MM.1S (cell line): ENCODE measurements at regions not wholly inside any gene's neighbourhood (a gene's known extent, or its start where the extent isn't known, plus 50 kb on each side); places are given as distances from the start of the nearest gene placed in this dataset.

Experiments used
- DNase-seq: peaks from one replicate; pipeline ENCODE4 v3.0.0-alpha.2; 2015
- H2AFZ ChIP-seq: fragments of 300-600 bp; sonication (generic); 2 replicates; pipeline ENCODE4 v1.6.0; 2016; ENCODE audit warnings: antibody characterized with exemption, low read length
- H3F3A ChIP-seq: fragments of 300-600 bp; sonication (generic); 2 replicates; pipeline ENCODE4 v1.6.1; 2016; ENCODE audit warnings: mild to moderate bottlenecking, antibody characterized with exemption, low read length, moderate library complexity, mixed read lengths; ENCODE audit not compliant: insufficient read depth
- H3K27ac ChIP-seq: fragments of 300-600 bp; sonication (generic); 2 replicates; pipeline ENCODE4 v1.5.1; 2016; ENCODE audit warnings: mild to moderate bottlenecking, low read length
- H3K27me3 ChIP-seq: fragments of 300-600 bp; sonication (generic); replicated peaks from 2 replicates; pipeline ENCODE4 v1.6.0; 2016; ENCODE audit warnings: low read length; ENCODE audit not compliant: insufficient read depth
- H3K36me3 ChIP-seq: fragments of 300-600 bp; sonication (generic); replicated peaks from 2 replicates; pipeline ENCODE4 v1.6.1; 2016; ENCODE audit warnings: mild to moderate bottlenecking, low read length, mixed read lengths; ENCODE audit not compliant: insufficient read depth
- H3K4me1 ChIP-seq: fragments of 300-600 bp; sonication (generic); 2 replicates; pipeline ENCODE4 v1.6.1; 2016; ENCODE audit warnings: low read length, mixed read lengths
- H3K4me2 ChIP-seq: fragments of 300-600 bp; sonication (generic); 2 replicates; pipeline ENCODE4 v1.6.0; 2016; ENCODE audit warnings: low read depth, low read length
- H3K4me3 ChIP-seq: fragments of 300-600 bp; sonication (generic); 2 replicates; pipeline ENCODE4 v1.5.1; 2016; ENCODE audit warnings: low read length, mixed read lengths
- H3K79me2 ChIP-seq: fragments of 300-600 bp; sonication (generic); 2 replicates; pipeline ENCODE4 v1.6.1; 2016; ENCODE audit warnings: mixed run types, low read length, mixed read lengths
- H3K9ac ChIP-seq: fragments of 300-600 bp; sonication (generic); 2 replicates; pipeline ENCODE4 v1.6.1; 2016; ENCODE audit warnings: low read length, mixed read lengths
- H3K9me2 ChIP-seq: fragments of 300-600 bp; sonication (generic); replicated peaks from 2 replicates; pipeline ENCODE4 v1.6.1; 2016; ENCODE audit warnings: mild to moderate bottlenecking, low read length, mixed read lengths; ENCODE audit not compliant: insufficient read depth
- H3K9me3 ChIP-seq: fragments of 300-600 bp; sonication (generic); replicated peaks from 2 replicates; pipeline ENCODE4 v1.6.1; 2016; ENCODE audit warnings: mild to moderate bottlenecking, low read length, mixed read lengths; ENCODE audit not compliant: insufficient read depth
- H4K20me1 ChIP-seq: fragments of 300-600 bp; sonication (generic); 2 replicates; pipeline ENCODE4 v1.6.1; 2016; ENCODE audit warnings: mild to moderate bottlenecking, low read length, moderate library complexity, mixed read lengths; ENCODE audit not compliant: insufficient read depth
- EZH2 ChIP-seq: fragments of 300-600 bp; sonication (generic); optimal IDR thresholded peaks from 2 replicates; pipeline ENCODE3; 2017; ENCODE audit warnings: low read depth, mild to moderate bottlenecking, antibody characterized with exemption, low read length, mixed read lengths
- EZH2phosphoT487 ChIP-seq: fragments of 300-600 bp; sonication (generic); IDR thresholded peaks from 2 replicates; pipeline ENCODE4 v1.6.1; 2018; ENCODE audit warnings: antibody characterized with exemption, low read length
- TF ChIP-seq, protein P1 (sequence below): fragments of 300-600 bp; sonication (generic); IDR thresholded peaks from 2 replicates; pipeline ENCODE4 v1.5.1; 2016; ENCODE audit warnings: antibody characterized with exemption, low read length, mixed read lengths

DNA sequence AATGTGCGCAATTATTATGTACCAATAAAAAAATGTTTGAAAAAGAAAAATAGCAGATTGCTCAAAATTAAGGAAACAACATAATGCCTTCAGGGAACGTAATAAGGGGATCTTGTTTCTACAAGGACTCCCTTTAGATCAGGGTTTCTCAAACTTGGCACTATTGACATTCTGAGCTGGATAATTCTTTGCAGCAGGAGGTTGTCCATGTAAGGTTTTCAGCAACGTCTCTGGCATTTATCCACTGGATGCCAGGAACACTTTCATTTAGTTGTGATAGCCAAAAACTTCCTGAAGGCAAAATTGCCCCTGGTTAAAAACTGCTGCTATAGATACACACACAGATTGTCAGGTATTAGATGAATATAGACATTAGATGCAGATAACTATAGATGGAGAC, 666.7 kb upstream of the ADAMTS5 start:
- no peaks in the 10 kb centered on the region for H3F3A ChIP-seq
- no peak overlapping the region for H3K4me3 ChIP-seq
- no peaks in the 10 kb centered on the region for H3K27me3 ChIP-seq
- no peak overlapping the region for H3K4me2 ChIP-seq
- no peaks in the 10 kb centered on the region for H3K9me3 ChIP-seq
- no peak for DNase-seq
- no peak overlapping the region for H3K27ac ChIP-seq
- no peaks in the 10 kb centered on the region for H3K4me1 ChIP-seq
- H3K79me2 ChIP-seq = no peaks in the 10 kb centered on the region
- H3K9me2 ChIP-seq = no peaks in the 10 kb centered on the region
- no peaks in the 10 kb centered on the region for H3K36me3 ChIP-seq
- no peaks in the 10 kb centered on the region for H4K20me1 ChIP-seq
- no peak overlapping the region for H3K9ac ChIP-seq
- TF ChIP-seq, protein P1, sequence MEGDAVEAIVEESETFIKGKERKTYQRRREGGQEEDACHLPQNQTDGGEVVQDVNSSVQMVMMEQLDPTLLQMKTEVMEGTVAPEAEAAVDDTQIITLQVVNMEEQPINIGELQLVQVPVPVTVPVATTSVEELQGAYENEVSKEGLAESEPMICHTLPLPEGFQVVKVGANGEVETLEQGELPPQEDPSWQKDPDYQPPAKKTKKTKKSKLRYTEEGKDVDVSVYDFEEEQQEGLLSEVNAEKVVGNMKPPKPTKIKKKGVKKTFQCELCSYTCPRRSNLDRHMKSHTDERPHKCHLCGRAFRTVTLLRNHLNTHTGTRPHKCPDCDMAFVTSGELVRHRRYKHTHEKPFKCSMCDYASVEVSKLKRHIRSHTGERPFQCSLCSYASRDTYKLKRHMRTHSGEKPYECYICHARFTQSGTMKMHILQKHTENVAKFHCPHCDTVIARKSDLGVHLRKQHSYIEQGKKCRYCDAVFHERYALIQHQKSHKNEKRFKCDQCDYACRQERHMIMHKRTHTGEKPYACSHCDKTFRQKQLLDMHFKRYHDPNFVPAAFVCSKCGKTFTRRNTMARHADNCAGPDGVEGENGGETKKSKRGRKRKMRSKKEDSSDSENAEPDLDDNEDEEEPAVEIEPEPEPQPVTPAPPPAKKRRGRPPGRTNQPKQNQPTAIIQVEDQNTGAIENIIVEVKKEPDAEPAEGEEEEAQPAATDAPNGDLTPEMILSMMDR = no peak
- no peak for TF ChIP-seq EZH2
- no peak overlapping the region for H2AFZ ChIP-seq

DNA sequence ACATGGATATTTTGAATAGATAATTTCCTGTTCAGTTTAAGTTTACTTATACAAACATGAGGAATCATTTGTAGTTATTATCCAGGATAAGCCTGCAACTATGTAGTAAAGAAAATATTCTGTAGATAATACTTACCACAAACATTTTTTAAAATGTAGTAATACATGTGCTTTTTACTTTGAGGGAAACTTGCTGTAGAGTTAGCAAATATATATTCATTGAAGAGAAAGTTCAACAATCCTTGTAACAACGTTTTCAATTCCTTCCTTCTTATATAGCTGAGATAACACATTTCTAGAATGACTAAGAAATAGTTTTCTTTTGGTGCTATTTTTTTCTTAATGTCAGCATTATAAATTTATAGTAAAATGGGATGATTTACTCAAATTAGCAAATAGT, 664.6 kb upstream of the ADAMTS5 start:
- H2AFZ ChIP-seq = no peak overlapping the region

DNA sequence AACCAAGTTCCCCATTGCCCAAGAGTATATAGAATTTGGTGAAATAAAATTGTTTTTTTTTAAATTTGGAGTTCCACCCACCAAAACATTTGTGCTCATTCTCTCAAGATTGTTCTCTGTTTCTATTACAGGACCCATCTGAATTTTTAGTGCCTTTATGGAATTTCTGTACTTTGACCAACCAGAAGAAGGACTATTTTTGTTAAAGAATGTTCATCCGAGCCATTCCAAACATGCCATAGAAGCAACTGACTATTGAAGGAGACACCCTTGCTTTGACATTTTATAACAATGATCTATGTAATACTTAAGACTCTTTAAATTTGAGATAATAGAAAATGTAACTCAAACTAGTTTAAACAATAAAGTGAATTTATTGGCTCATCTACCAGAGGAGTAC, 655.7 kb upstream of the ADAMTS5 start:
- Histone ChIP-seq H2AFZ (no peak overlapping the region), H3K9me3 (no peaks in the 10 kb centered on the region), H4K20me1 (no peaks in the 10 kb centered on the region), H3K4me2 (no peak overlapping the region), H3K27ac (no peak overlapping the region), H3K79me2 (no peaks in the 10 kb centered on the region), H3K36me3 (no peaks in the 10 kb centered on the region), H3K9ac (no peak overlapping the region), H3K9me2 (no peaks in the 10 kb centered on the region), H3K4me1 (no peaks in the 10 kb centered on the region), H3F3A (no peaks in the 10 kb centered on the region), H3K27me3 (no peaks in the 10 kb centered on the region), H3K4me3 (no peak overlapping the region)
- DNase-seq = no peak
- TF ChIP-seq, protein P1 = no peak
- TF ChIP-seq EZH2phosphoT487 (no peak), EZH2 (no peak)

More for the DNA sequence above, 664.6 kb upstream of the ADAMTS5 start:
- no peak overlapping the region for H3K4me2 ChIP-seq
- no peaks in the 10 kb centered on the region for H3K9me2 ChIP-seq
- no peak for DNase-seq
- no peak overlapping the region for H3K4me3 ChIP-seq
- H3K27me3 ChIP-seq = no peaks in the 10 kb centered on the region
- H3F3A ChIP-seq = no peaks in the 10 kb centered on the region
- no peaks in the 10 kb centered on the region for H4K20me1 ChIP-seq
- no peaks in the 10 kb centered on the region for H3K36me3 ChIP-seq
- H3K4me1 ChIP-seq = no peaks in the 10 kb centered on the region
- no peaks in the 10 kb centered on the region for H3K79me2 ChIP-seq
- no peaks in the 10 kb centered on the region for H3K9me3 ChIP-seq
- H3K9ac ChIP-seq = no peak overlapping the region
- no peak overlapping the region for H3K27ac ChIP-seq
- TF ChIP-seq EZH2phosphoT487 (no peak), EZH2 (no peak)
- TF ChIP-seq, protein P1 = no peak
